Esophagus squamous epithelium (tissue), 5 donors: ENCODE measurements at regions not wholly inside any gene's neighbourhood (a gene's known extent, or its start where the extent isn't known, plus 50 kb on each side); places are given as distances from the start of the nearest gene placed in this dataset.

Experiments used
- DNase-seq: peaks from one replicate; lab custom pipeline; 2025; lab: John Stamatoyannopoulos, UW
- H3K27ac ChIP-seq, 4 donors: fragments of 200-600 bp; sonication (generic); one replicate each; pipeline ENCODE4 v1.5.1; 2016 to 2019; ENCODE audit warnings: mild to moderate bottlenecking in 1 of 4
- H3K27me3 ChIP-seq, 4 donors: fragments of 200-600 bp; sonication (generic); 1 replicate in 3 of 4; 2 replicates in 1 of 4; pipeline versions ENCODE4 v1.5.1 to v1.6.0; 2017 to 2021; ENCODE audit warnings: antibody characterized with exemption in 1 of 4
- H3K36me3 ChIP-seq, 3 donors: fragments of 200-600 bp; sonication (generic); one replicate each; pipeline ENCODE4 v1.5.1; 2016 to 2019
- H3K4me1 ChIP-seq, 3 donors: fragments of 200-600 bp; sonication (generic); one replicate each; pipeline ENCODE4 v1.5.1; 2017 to 2019
- H3K4me3 ChIP-seq, 4 donors: fragments of 200-600 bp; sonication (generic); 1 replicate in 3 of 4; 2 replicates in 1 of 4; pipeline ENCODE4 v1.5.1; 2016 to 2019; ENCODE audit warnings: mild to moderate bottlenecking in 2 of 4, moderate library complexity in 1 of 4
- H3K9me3 ChIP-seq, 3 donors: fragments of 200-600 bp; sonication (generic); one replicate each; pipeline ENCODE4 v1.5.1; 2016 to 2019
- POLR2A ChIP-seq, 4 donors: fragments of 450-650 bp; IDR thresholded peaks; one replicate each; pipeline ENCODE4 v1.6.1; 2017; ENCODE audit warnings: antibody characterized with exemption in 4 of 4, mild to moderate bottlenecking in 4 of 4, moderate library complexity in 3 of 4
- WGBS, 2 donors: methylation state at CpG; one replicate each; pipeline ENCODE4 v1.1.5; 2018; 5-methylcytosine and 5-hydroxymethylcytosine counted together
- intact Hi-C: fragments of 100-400 bp; cut with DNase I; formaldehyde crosslinking; loops from one replicate; pipeline ENCODE4 v1.15.0; 2022
- TF ChIP-seq, protein P1 (sequence below), 6 experiments: fragments of 450-650 bp in 4 of 6; fragments of 200-600 bp in 2 of 6; sonication (generic) in 2 of 6; IDR thresholded peaks; one replicate each; pipeline ENCODE4 v1.5.1; 2016 to 2019; ENCODE audit warnings: antibody characterized with exemption in 6 of 6, mild to moderate bottlenecking in 4 of 6, moderate library complexity in 4 of 6
- donor health status: DM: yes; HTN: yes; CAD: no.

DNA sequence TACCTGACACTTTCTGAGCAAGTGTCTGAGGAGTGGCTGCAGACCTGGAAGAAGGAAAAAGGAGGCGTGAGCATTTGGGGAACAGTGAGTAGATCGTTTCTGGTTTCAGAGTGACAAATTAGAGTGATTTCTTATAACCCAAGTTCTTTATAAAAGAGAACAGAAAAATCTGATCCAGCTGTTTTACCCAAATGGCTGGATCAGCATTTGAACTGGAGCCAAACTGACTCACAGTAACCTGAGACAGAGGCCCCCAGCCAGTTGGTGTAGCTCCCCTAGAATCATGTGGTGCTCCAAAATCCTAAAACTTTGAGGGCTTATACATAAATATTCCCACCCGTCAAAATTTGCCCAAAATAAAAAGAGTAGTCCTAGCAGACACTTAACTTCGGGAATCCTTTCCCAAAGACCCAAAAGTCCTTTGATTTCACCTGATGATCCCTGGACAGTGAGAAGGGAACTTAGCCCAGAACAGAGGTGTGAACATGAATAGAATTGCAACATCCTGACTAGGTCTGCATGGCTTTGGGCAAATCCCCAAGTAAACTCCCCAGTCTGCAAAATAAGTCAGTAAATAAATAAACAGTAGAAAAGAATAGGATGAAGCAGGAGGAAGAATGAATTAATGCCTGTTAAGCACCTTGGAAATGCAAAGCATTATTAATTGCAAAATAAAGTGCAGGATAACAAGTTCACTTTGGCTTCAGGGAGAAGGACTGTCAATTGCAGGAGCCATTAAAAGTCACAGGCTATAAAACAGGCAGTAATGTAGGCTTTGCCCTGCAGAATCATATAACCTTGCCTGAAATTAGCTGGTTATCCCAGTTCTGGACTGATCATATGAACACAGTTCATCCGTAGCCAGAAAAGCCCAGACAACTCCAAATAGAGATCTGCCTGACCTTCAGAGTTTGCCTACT is 262.0 kb upstream of the JARID2 start:
- Histone ChIP-seq H3K27me3 (no peaks in the 10 kb centered on the region), H3K9me3 (no peaks in the 10 kb centered on the region), H3K4me1 (peaks cover 0 to 16% (median 10%) of the 10 kb centered on the region in 3 donors), H3K4me3 (no peak overlapping the region), H3K27ac (no peak overlapping the region), H3K36me3 (no peaks in the 10 kb centered on the region)
- TF ChIP-seq, protein P1, sequence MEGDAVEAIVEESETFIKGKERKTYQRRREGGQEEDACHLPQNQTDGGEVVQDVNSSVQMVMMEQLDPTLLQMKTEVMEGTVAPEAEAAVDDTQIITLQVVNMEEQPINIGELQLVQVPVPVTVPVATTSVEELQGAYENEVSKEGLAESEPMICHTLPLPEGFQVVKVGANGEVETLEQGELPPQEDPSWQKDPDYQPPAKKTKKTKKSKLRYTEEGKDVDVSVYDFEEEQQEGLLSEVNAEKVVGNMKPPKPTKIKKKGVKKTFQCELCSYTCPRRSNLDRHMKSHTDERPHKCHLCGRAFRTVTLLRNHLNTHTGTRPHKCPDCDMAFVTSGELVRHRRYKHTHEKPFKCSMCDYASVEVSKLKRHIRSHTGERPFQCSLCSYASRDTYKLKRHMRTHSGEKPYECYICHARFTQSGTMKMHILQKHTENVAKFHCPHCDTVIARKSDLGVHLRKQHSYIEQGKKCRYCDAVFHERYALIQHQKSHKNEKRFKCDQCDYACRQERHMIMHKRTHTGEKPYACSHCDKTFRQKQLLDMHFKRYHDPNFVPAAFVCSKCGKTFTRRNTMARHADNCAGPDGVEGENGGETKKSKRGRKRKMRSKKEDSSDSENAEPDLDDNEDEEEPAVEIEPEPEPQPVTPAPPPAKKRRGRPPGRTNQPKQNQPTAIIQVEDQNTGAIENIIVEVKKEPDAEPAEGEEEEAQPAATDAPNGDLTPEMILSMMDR (IDR thresholded peaks at IDR 0.05): no peak
- TF ChIP-seq POLR2A (IDR thresholded peaks at IDR 0.05): no peak
- no peak for DNase-seq
- intact Hi-C loops: no loop called here
- WGBS, 2 donors: 48 to 61% methylated on average over 5 of the region's 5 CpGs

DNA sequence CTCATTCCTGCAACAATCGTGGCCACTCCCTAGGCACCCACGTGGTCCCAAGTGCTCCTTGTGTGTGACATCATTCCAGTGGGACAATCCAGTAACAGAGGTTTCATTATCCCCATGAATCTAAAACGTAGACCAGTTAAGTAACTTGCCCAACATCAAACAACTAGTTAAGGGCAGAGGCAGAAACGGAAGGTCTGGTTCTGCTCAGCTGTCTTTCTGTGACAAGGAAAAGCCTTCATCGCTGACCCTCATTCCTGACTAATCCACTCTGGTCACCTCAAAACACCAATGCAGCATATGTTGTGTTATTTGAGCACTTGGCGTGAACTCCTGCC is 261.4 kb upstream of the JARID2 start:
- H3K9me3 ChIP-seq: no peaks in the 10 kb centered on the region
- H3K27ac ChIP-seq: no peak overlapping the region
- intact Hi-C loops: no loop called here
- TF ChIP-seq POLR2A (IDR thresholded peaks at IDR 0.05): no peak
- TF ChIP-seq, protein P1 (IDR thresholded peaks at IDR 0.05): no peak
- H3K27me3 ChIP-seq: no peaks in the 10 kb centered on the region
- no peak overlapping the region for H3K4me3 ChIP-seq
- H3K36me3 ChIP-seq: no peaks in the 10 kb centered on the region
- 43 to 47% methylated on average over 6 of the region's 6 CpGs for WGBS, 2 donors
- DNase-seq: no peak
- peaks cover 0 to 16% (median 10%) of the 10 kb centered on the region in 3 donors for H3K4me1 ChIP-seq

DNA sequence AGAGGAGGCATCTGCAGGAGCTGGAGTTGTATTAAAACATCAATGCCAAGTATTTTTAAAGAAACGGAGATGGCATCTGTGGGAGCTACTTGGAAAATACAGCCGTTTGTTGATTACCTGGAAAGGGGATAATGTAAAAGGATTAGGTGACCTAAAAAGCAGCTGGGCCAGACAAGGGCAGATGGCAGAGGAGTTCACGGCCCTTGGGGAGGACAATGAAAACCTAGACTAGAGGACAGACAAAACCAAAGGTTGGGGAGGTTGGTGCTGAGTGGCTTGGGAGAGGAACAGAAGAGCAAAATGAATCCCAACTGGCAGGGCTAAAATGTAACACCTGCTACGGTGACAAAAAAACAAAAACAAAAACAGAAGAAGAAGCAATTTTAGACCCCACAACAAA is 260.5 kb upstream of the JARID2 start:
- no peaks in the 10 kb centered on the region for H3K9me3 ChIP-seq
- no peak for DNase-seq
- H3K27me3 ChIP-seq: no peaks in the 10 kb centered on the region
- intact Hi-C loops: no loop called here
- no peak overlapping the region for H3K27ac ChIP-seq
- no peak overlapping the region for H3K4me3 ChIP-seq
- peaks cover 0 to 16% (median 10%) of the 10 kb centered on the region in 3 donors for H3K4me1 ChIP-seq
- WGBS, 2 donors: 86 to 89% methylated on average over 4 of the region's 4 CpGs
- TF ChIP-seq, protein P1 (IDR thresholded peaks at IDR 0.05): no peak
- no peak for TF ChIP-seq POLR2A (IDR thresholded peaks at IDR 0.05)
- H3K36me3 ChIP-seq: no peaks in the 10 kb centered on the region

DNA sequence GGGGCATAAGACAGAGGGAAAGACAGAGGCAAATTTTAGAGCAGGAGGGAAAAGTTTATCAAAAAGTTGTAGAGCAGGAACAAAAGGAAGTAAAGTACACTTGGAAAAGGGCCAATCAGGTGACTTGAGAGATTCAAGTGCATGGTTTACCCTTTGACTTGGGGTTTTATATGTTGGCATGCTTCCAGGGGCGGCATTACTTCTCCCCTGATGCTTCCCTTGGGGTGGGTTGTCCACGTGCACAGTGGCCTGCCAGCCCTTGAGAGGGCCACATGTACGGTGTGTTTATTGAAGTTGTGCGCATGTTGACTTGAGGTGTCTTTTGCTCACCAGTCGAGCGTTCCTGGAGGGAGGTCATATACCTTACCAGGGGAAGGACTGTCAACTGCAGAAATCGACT is 259.5 kb upstream of the JARID2 start:
- no peaks in the 10 kb centered on the region for H3K27me3 ChIP-seq
- H3K9me3 ChIP-seq: no peaks in the 10 kb centered on the region
- intact Hi-C loops: no loop called here
- no peak overlapping the region for H3K27ac ChIP-seq
- H3K4me1 ChIP-seq: peaks cover 0 to 16% (median 10%) of the 10 kb centered on the region in 3 donors
- no peak overlapping the region for H3K4me3 ChIP-seq
- WGBS, 2 donors: 86 to 87% methylated on average over 7 of the region's 7 CpGs
- no peak for DNase-seq
- TF ChIP-seq, protein P1 (IDR thresholded peaks at IDR 0.05): no peak
- TF ChIP-seq POLR2A (IDR thresholded peaks at IDR 0.05): no peak
- no peaks in the 10 kb centered on the region for H3K36me3 ChIP-seq

DNA sequence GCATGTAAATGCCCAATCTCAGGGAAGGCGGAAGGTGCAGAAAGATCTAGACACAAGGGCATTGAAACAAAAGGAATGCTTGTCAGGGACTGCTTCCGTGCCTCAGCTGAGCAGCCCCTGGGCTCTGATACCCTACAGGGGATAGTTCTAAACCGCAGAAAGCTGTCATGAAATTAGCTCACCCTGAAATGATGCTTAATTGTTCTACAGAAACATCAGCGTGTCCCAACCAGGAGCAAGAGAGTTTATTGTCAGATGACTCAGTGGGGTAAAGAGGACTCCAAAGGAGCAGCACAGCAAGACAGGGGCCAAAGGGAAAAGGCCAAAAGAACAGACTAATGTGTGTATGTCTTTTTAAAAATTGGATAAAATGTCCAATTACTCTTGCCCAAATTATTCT is 258.4 kb upstream of the JARID2 start:
- intact Hi-C loops: no loop called here
- Histone ChIP-seq H3K4me1 (peaks cover 0 to 16% (median 10%) of the 10 kb centered on the region in 3 donors), H3K4me3 (no peak overlapping the region), H3K27me3 (no peaks in the 10 kb centered on the region), H3K36me3 (no peaks in the 10 kb centered on the region), H3K27ac (no peak overlapping the region), H3K9me3 (no peaks in the 10 kb centered on the region)
- no peak for DNase-seq
- 60 to 90% methylated on average over 2 to 4 of the region's 4 CpGs for WGBS, 2 donors
- TF ChIP-seq, protein P1 (IDR thresholded peaks at IDR 0.05): no peak
- no peak for TF ChIP-seq POLR2A (IDR thresholded peaks at IDR 0.05)
